ENCODE measurements at regions not wholly inside any gene's neighbourhood (a gene's known extent, or its start where the extent isn't known, plus 50 kb on each side); places are given as distances from the start of the nearest gene placed in this dataset.
"Not testable (repeated sequence)": the region's sequence is repeated elsewhere in the genome, so short reads cannot be mapped to it uniquely, and the experiment has no call there.

DNA sequence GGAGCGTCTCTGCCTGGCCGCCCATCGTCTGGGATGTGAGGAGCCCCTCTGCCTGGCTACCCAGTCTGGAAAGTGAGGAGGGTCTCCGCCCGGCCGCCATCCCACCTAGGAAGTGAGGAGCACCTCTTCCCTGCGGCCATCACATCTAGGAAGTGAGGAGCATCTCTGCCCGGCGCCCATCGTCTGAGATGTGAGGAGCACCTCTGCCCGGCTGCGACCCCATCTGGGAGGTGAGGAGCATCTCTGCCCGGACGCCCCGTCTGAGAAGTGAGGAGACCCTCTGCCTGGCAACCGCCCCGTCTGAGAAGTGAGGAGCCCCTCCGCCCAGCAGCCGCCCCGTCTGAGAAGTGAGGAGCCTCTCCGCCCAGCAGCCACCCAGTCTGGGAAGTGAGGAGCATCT is 84.5 kb downstream of the IDS start:
- in situ Hi-C loops (cut with HindIII; ENCODE audit: low sequenced_read_pairs): not testable (repeated sequence)

- in situ Hi-C loops (cut with HindIII; ENCODE audit: low sequenced_read_pairs): no loop called here
These were observed 107.1 kb downstream of the IDS start for GRCh38 chrX:149398027-149398426.

DNA sequence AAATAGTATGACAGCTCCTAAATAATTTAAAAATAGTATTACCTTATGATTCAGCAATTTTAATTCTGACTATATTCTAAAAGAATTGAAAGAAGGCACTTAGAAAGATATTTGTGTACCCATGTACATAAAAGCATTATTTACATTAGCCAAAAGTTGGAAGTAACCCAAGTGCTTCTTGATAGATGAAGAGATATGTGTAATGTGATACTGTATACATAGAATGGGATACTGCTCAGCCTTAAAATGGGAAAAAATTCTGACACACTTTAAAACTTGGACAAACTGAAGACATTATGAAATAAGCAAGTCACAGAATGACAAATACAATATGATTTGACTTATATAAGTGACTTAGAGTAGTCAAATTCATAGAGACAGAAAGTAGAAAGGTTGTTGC is 112.2 kb downstream of the IDS start:
- in situ Hi-C loops (cut with HindIII; ENCODE audit: low sequenced_read_pairs): no loop called here

- in situ Hi-C loops (cut with HindIII; ENCODE audit: low sequenced_read_pairs): no loop called here
These were observed 121.3 kb downstream of the IDS start for GRCh38 chrX:149383852-149384251.

DNA sequence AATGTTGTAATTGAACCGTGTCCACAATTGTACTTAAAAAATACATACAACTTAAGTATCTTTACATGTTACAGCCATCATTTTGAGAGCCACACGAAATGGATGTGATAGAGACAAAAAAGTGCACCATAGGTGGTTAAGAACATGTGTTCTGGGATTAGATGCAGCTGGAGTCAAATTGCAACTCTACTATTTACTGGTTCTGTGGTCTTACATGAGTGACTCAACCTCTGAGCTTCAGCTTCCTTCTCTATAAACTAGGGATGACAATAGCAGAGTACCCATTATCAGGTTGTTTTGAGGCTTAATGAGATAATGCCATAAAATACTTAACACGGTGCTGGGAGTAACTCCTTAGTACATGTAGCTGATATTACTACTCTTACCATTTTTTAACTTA is 130.4 kb downstream of the IDS start:
- in situ Hi-C loops (cut with HindIII; ENCODE audit: low sequenced_read_pairs): no loop called here

DNA sequence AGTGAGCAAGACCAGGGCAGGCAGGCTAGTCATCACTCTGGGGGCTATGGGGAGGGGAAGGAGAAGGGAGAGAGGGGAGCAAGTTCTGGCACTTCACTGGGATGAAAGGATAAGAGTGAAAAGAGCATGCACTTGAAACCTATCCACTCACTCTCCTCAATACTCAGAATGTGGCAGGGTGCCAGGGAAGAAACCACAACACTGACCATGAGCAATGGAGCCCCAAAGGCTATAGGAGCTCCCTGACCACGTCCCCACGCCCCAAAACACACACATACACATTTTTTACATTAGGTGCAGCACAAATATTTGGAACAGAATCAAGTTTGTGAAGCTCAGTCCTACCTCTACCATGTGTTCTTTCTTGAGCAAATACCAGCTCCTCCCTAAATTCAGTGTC is 132.2 kb downstream of the IDS start:
- in situ Hi-C loops (cut with HindIII; ENCODE audit: low sequenced_read_pairs): no loop called here

GRCh38 chrX:149371986-149372385 is 133.1 kb downstream of the IDS start:
- in situ Hi-C loops (cut with HindIII; ENCODE audit: low sequenced_read_pairs): no loop called here

DNA sequence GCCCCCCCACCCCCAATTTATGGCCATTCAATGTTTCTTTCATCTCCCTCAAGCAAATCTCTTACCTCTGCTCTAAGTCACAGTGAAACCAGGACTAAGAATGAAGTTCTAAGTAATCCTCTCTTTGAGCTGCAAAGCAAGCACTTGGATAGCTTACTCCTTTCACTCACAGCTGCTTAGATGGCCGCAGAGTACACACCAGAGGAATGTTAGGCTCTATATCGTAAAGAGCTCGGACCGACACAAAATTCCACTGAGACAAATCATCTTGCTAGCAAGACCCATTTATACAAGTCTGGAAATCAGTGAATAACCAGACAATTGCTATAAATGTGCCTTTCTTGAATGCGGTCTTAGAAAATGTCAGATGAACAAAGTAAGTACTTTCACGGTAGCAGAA is 135.0 kb downstream of the IDS start:
- in situ Hi-C loops (cut with HindIII; ENCODE audit: low sequenced_read_pairs): no loop called here

GRCh38 chrX:149365552-149365951 is 139.6 kb downstream of the IDS start:
- in situ Hi-C loops (cut with HindIII; ENCODE audit: low sequenced_read_pairs): no loop called here

DNA sequence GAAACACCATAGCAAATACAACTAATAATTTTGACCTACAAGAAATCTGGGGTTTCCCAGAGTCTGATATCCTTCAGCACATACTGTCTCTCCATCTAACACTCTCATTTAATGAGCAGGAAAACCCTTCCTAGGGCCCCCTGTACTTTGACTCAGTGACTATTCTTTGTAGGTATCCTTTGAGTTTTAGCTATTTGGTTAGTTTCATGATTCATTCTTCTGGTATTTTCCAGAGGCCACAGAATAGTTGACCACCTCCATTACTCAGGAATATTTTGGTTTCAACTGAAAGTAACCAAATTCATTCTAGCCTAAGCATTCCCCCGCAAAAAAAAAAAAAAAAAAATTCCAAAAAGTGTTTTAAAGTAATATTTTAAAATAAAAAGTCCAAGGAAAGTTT is 140.0 kb downstream of the IDS start:
- in situ Hi-C loops (cut with HindIII; ENCODE audit: low sequenced_read_pairs): no loop called here

- in situ Hi-C loops (cut with HindIII; ENCODE audit: low sequenced_read_pairs): no loop called here
These were observed 141.1 kb downstream of the IDS start for GRCh38 chrX:149363965-149364364.

DNA sequence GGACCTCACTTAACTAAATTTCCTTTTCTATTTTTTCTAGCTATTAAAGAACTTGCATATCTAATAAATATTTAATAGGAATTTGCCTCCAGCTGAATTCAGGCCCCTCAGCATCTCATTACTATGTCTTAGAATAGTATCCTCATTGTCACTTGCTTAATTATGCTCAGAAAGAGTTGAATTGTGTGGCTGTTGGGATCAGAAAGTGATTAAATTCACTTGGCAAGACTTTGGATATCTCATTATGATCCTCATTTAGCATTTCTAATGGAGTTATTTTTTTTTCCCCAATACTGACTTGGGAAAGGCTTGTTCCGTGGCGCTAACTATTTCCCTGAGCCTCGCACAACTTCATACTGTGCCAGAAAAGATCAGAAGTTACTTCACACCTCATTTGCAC is 158.8 kb downstream of the IDS start:
- in situ Hi-C loops (cut with HindIII; ENCODE audit: low sequenced_read_pairs): no loop called here

DNA sequence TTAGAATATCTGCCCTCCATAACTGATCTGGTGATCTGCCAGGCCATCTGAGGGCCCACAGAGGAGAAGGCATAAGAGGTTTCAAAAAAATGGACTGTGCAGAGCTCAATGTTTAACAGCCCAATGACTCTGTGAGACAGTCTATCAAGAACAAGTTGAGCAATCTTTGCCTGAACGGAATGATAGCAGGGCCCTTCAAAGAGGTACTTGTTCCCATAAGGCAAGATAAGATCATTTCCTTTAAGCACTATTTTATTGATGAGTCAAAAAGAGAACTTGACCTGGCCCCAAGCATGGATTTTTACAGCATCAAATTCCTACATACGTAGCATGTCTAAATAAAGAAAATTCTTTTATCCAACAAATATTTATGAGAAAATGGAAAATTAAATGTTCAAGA is 182.8 kb downstream of the IDS start:
- in situ Hi-C loops (cut with HindIII; ENCODE audit: low sequenced_read_pairs): no loop called here

- in situ Hi-C loops (cut with HindIII; ENCODE audit: low sequenced_read_pairs): no loop called here
These were observed 191.2 kb downstream of the IDS start for GRCh38 chrX:149313871-149314371.

GRCh38 chrX:149312988-149313387 is 192.1 kb downstream of the IDS start:
- in situ Hi-C loops (cut with HindIII; ENCODE audit: low sequenced_read_pairs): no loop called here

GRCh38 chrX:149312097-149312496 is 193.0 kb downstream of the IDS start:
- in situ Hi-C loops (cut with HindIII; ENCODE audit: low sequenced_read_pairs): no loop called here

GRCh38 chrX:149302705-149303104 is 202.4 kb downstream of the IDS start:
- in situ Hi-C loops (cut with HindIII; ENCODE audit: low sequenced_read_pairs): no loop called here

DNA sequence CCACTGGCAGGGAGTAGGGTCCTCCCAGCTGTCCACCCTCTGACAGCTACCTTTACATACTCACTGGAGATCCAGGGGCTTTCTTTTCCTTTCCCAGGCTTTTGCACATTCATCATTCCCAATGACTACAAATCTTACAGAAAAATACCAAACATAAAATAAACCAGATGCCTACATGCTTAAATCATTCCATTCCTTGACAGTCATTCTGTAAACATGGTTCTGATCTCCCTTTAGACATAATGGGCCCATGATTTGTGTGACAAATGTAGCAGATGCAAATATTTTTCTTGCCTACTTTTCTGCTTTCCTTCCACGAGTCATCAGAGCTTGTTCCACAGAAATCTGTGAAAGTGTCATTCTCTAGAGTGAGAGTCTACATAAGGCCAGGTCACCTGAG is 207.0 kb downstream of the IDS start:
- in situ Hi-C loops (cut with HindIII; ENCODE audit: low sequenced_read_pairs): no loop called here

- in situ Hi-C loops (cut with HindIII; ENCODE audit: low sequenced_read_pairs): no loop called here
These were observed 209.0 kb downstream of the IDS start for GRCh38 chrX:149296092-149296491.

GRCh38 chrX:149286940-149287349 is 218.2 kb downstream of the IDS start:
- in situ Hi-C loops (cut with HindIII; ENCODE audit: low sequenced_read_pairs): no loop called here

DNA sequence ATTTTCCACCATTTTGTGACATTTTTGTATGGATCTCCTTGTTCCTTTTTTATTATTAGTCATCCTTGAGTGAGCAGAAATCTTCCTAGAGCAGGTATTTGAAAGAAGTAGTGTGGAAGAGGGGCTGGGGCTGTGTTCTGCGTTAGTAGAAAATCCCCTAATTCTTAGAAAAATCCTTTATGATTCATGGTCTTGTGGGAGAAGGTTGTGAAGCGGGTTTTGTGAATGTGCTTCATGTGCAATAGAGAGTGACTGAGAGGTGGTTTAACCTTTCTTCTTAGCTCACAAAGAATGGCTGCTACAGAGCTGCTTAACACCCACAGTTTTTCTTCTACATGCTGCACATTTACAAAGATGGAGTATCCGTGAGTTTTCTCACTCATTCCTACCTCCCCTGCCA is 220.5 kb downstream of the IDS start:
- in situ Hi-C loops (cut with HindIII; ENCODE audit: low sequenced_read_pairs): no loop called here

DNA sequence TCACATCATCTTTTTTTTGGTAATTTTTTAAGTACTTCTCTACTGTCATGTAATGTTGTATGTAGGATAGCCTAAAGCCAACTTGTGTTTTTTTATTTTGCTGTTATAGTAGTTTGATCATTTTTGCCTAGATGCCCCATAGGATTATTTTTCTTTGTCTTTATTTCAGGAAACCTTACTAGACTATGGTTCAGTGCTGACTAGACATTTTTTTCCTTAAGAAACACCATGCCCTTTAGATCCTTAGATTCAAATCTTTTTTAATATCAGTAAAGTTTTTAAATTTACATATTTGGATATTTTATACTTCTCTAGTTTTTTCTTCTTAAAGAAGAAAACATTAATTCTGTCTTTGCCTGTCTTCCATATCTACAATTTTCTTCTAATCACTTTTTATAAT is 221.3 kb downstream of the IDS start:
- in situ Hi-C loops (cut with HindIII; ENCODE audit: low sequenced_read_pairs): no loop called here

DNA sequence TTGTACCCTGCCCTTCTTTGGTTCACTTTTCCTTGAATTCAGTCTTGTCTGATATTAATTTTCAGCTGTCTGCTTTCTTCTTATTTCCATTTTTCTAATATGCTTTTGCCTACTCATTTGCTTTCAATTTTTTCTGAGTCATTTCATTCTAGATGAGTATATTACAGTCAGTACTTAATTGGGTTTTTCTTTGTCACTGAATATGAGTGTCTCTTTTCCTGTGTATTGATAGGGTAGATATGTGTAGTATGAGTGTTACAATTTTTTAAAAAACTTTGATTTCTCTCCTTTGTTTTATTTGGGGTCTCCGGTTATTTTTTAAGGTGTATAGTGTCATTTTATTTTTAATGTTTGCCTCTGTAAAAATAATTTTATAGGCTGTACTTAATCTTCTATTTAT is 222.2 kb downstream of the IDS start:
- in situ Hi-C loops (cut with HindIII; ENCODE audit: low sequenced_read_pairs): no loop called here

DNA sequence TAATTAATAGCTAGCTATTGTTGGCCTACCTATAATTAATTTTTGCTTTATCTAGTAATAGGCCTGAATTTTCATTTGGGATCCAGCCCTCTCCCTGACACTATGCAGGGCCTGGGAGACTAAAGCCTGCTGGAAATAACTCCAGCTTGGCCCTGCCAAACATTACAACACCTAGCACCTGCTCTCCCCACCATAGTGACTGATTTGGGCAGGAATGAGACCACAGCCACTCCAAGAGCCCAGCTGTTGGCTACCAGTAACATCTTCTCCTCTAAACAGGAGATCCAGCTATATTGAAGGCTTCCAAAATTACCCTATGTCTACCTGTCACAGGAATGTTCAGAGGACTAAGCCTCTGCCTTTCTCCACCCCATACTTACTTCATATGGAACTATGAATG is 225.1 kb downstream of the IDS start:
- in situ Hi-C loops (cut with HindIII; ENCODE audit: low sequenced_read_pairs): no loop called here
